ENCODE measurements at regions not wholly inside any gene's neighbourhood (a gene's known extent, or its start where the extent isn't known, plus 50 kb on each side); places are given as distances from the start of the nearest gene placed in this dataset.

DNA sequence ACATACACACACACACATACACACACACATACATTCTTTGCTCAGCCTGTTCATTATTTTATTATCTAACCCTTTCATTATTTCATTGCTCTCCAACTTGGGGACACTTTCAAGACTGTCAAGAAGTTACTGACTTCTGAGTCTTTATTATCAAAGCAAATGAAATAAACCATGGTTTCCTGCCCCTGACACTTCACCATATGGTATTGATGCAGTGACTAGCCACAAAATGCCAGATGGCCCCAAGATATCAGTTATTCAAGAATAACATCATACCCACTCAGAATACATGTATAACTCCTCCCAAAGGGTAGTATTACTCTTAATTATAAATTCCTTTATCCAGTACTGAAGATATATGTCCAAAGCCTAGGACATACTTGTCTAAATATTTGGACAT, 197.3 kb downstream of the MRPL39 start:
- TF ChIP-seq, protein P1, sequence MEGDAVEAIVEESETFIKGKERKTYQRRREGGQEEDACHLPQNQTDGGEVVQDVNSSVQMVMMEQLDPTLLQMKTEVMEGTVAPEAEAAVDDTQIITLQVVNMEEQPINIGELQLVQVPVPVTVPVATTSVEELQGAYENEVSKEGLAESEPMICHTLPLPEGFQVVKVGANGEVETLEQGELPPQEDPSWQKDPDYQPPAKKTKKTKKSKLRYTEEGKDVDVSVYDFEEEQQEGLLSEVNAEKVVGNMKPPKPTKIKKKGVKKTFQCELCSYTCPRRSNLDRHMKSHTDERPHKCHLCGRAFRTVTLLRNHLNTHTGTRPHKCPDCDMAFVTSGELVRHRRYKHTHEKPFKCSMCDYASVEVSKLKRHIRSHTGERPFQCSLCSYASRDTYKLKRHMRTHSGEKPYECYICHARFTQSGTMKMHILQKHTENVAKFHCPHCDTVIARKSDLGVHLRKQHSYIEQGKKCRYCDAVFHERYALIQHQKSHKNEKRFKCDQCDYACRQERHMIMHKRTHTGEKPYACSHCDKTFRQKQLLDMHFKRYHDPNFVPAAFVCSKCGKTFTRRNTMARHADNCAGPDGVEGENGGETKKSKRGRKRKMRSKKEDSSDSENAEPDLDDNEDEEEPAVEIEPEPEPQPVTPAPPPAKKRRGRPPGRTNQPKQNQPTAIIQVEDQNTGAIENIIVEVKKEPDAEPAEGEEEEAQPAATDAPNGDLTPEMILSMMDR (IDR thresholded peaks at IDR 0.05) = no peak
- no peak for TF ChIP-seq POLR2A (IDR thresholded peaks at IDR 0.05)

All from body of pancreas (tissue), 4 donors.